ENCODE measurements at regions not wholly inside any gene's neighbourhood (a gene's known extent, or its start where the extent isn't known, plus 50 kb on each side); places are given as distances from the start of the nearest gene placed in this dataset.

GRCh38 chr18:68301441-68301840, 413.5 kb downstream of the TMX3 start:
- CTCF ChIA-PET, result no interaction called here
- no peaks in the 10 kb centered on the region for H3K27me3 ChIP-seq (ENCODE audit: control insufficient read depth, insufficient read depth, low read length)
- POLR2A ChIA-PET, result no interaction called here
- H3K4me3 ChIP-seq (ENCODE audit: low read depth, low read length), result no peak overlapping the region
- no peaks in the 10 kb centered on the region for H3K36me3 ChIP-seq (ENCODE audit: control insufficient read depth, insufficient read depth, low read length)
- no peak for DNase-seq (ENCODE audit: low read depth)
- TF ChIP-seq CTCF (IDR thresholded peaks at IDR 0.05; ENCODE audit: insufficient read depth, low read depth, low read length), result no peak

GRCh38 chr18:68299906-68300305, 415.0 kb downstream of the TMX3 start:
- TF ChIP-seq CTCF (IDR thresholded peaks at IDR 0.05; ENCODE audit: insufficient read depth, low read depth, low read length), result no peak
- no peaks in the 10 kb centered on the region for H3K36me3 ChIP-seq (ENCODE audit: control insufficient read depth, insufficient read depth, low read length)
- H3K4me3 ChIP-seq (ENCODE audit: low read depth, low read length), result no peak overlapping the region
- no peaks in the 10 kb centered on the region for H3K27me3 ChIP-seq (ENCODE audit: control insufficient read depth, insufficient read depth, low read length)
- CTCF ChIA-PET, result interaction anchor here (0.9 kb wide), 1 partner anchor 25 kb away, joined by 3 read pairs; no protein-coding TSS in a partner anchor
- POLR2A ChIA-PET, result no interaction called here
- no peak for DNase-seq (ENCODE audit: low read depth)

- H3K27me3 ChIP-seq (ENCODE audit: control insufficient read depth, insufficient read depth, low read length), result no peaks in the 10 kb centered on the region
- ChIA-PET CTCF (interaction anchor here (1.2 kb wide), 1 partner anchor 14 kb away, joined by 4 read pairs; no protein-coding TSS in a partner anchor), POLR2A (no interaction called here)
- TF ChIP-seq CTCF (IDR thresholded peaks at IDR 0.05; ENCODE audit: insufficient read depth, low read depth, low read length), result no peak
- H3K4me3 ChIP-seq (ENCODE audit: low read depth, low read length), result no peak overlapping the region
- DNase-seq (ENCODE audit: low read depth), result no peak
- no peaks in the 10 kb centered on the region for H3K36me3 ChIP-seq (ENCODE audit: control insufficient read depth, insufficient read depth, low read length)
Measured at GRCh38 chr18:68298330-68298729, 416.6 kb downstream of the TMX3 start.

- ChIA-PET POLR2A (no interaction called here), CTCF (no interaction called here)
- no peak for TF ChIP-seq CTCF (IDR thresholded peaks at IDR 0.05; ENCODE audit: insufficient read depth, low read depth, low read length)
- DNase-seq (ENCODE audit: low read depth), result no peak
- H3K27me3 ChIP-seq (ENCODE audit: control insufficient read depth, insufficient read depth, low read length), result no peaks in the 10 kb centered on the region
- no peaks in the 10 kb centered on the region for H3K36me3 ChIP-seq (ENCODE audit: control insufficient read depth, insufficient read depth, low read length)
- no peak overlapping the region for H3K4me3 ChIP-seq (ENCODE audit: low read depth, low read length)
Measured at GRCh38 chr18:68288408-68288807, 426.5 kb downstream of the TMX3 start.

- no peaks in the 10 kb centered on the region for H3K36me3 ChIP-seq (ENCODE audit: control insufficient read depth, insufficient read depth, low read length)
- no peak for TF ChIP-seq CTCF (IDR thresholded peaks at IDR 0.05; ENCODE audit: insufficient read depth, low read depth, low read length)
- H3K4me3 ChIP-seq (ENCODE audit: low read depth, low read length), result no peak overlapping the region
- no peaks in the 10 kb centered on the region for H3K27me3 ChIP-seq (ENCODE audit: control insufficient read depth, insufficient read depth, low read length)
- POLR2A ChIA-PET, result no interaction called here
- DNase-seq (ENCODE audit: low read depth), result no peak
- CTCF ChIA-PET, result no interaction called here
Measured at GRCh38 chr18:68284236-68284780, 430.6 kb downstream of the TMX3 start.
